Natural killer cell (primary cell): ENCODE measurements at regions not wholly inside any gene's neighbourhood (a gene's known extent, or its start where the extent isn't known, plus 50 kb on each side); places are given as distances from the start of the nearest gene placed in this dataset.

Experiments used
- ATAC-seq, 3 donors: fragments of 150-1000 bp in 2 of 3; fragments of 200-7000 bp in 1 of 3; cut with Tn5 transposase; 1 replicate in 1 of 3; 2 replicates in 2 of 3; pipeline ENCODE4 v1.10.0; 2021; ENCODE audit warnings: mild to moderate bottlenecking in 2 of 3, moderate library complexity in 2 of 3
- DNase-seq, 2 donors: peaks; one replicate each; pipeline versions ENCODE4 v3.0.0 to v3.0.0-alpha.2; 2013 to 2021; ENCODE audit warnings: mixed read lengths in 1 of 2
- H3K27ac ChIP-seq: one replicate; pipeline ENCODE4 v1.5.1; 2013; ENCODE audit warnings: mild to moderate bottlenecking, low read length
- H3K27me3 ChIP-seq: one replicate; pipeline ENCODE4 v1.6.1; 2013; ENCODE audit warnings: low read length; ENCODE audit not compliant: control insufficient read depth, insufficient read depth
- H3K36me3 ChIP-seq: one replicate; pipeline ENCODE4 v1.6.1; 2013; ENCODE audit warnings: low read length; ENCODE audit not compliant: control insufficient read depth, insufficient read depth
- H3K4me1 ChIP-seq: one replicate; pipeline ENCODE4 v1.6.1; 2013; ENCODE audit warnings: low read length; ENCODE audit not compliant: control insufficient read depth, insufficient read depth
- H3K4me3 ChIP-seq: one replicate; pipeline ENCODE4 v1.5.1; 2013; ENCODE audit warnings: low read length
- H3K9me3 ChIP-seq: one replicate; pipeline ENCODE4 v1.6.1; 2013; ENCODE audit warnings: low read length; ENCODE audit not compliant: control insufficient read depth, insufficient read depth
- H3K27ac Mint-ChIP-seq, 2 donors: one replicate each; pipeline ENCODE4 v1.8.0; 2022; ENCODE audit warnings: mild to moderate bottlenecking in 2 of 2, mixed read lengths in 2 of 2, moderate library complexity in 1 of 2
- H3K27me3 Mint-ChIP-seq, 2 donors: one replicate each; pipeline ENCODE4 v1.8.0; 2022; ENCODE audit warnings: low read depth in 2 of 2, mixed read lengths in 2 of 2
- H3K36me3 Mint-ChIP-seq: one replicate; pipeline ENCODE4 v1.8.0; 2022; ENCODE audit warnings: mixed read lengths
- H3K4me1 Mint-ChIP-seq, 2 donors: one replicate each; pipeline ENCODE4 v1.8.0; 2022; ENCODE audit warnings: mixed read lengths in 2 of 2
- H3K4me3 Mint-ChIP-seq: one replicate; pipeline ENCODE4 v1.8.0; 2022; ENCODE audit warnings: mild to moderate bottlenecking, moderate library complexity, mixed read lengths
- H3K9me3 Mint-ChIP-seq, 2 donors: one replicate each; pipeline ENCODE4 v1.8.0; 2022; ENCODE audit warnings: mixed read lengths in 2 of 2
- WGBS: methylation state at CpG from one replicate; pipeline ENCODE4 v1.1.7; 2013; ENCODE audit warnings: missing lambda C conversion rate; ENCODE audit not compliant: insufficient coverage; 5-methylcytosine and 5-hydroxymethylcytosine counted together
- intact Hi-C: fragments of 100-400 bp; cut with micrococcal nuclease; formaldehyde crosslinking; loops from one replicate; pipeline ENCODE4 v1.14.2; 2022
- TF ChIP-seq, protein P1 (sequence below): fragments of 200-600 bp; IDR thresholded peaks from one replicate; pipeline ENCODE4 v1.8.0; 2022; ENCODE audit warnings: antibody characterized with exemption

GRCh38 chr1:106756752-106757151 is 299.7 kb upstream of the PRMT6 start:
- peaks cover 12 to 13% of the 10 kb centered on the region in 2 donors for H3K9me3 Mint-ChIP-seq
- TF ChIP-seq, protein P1, sequence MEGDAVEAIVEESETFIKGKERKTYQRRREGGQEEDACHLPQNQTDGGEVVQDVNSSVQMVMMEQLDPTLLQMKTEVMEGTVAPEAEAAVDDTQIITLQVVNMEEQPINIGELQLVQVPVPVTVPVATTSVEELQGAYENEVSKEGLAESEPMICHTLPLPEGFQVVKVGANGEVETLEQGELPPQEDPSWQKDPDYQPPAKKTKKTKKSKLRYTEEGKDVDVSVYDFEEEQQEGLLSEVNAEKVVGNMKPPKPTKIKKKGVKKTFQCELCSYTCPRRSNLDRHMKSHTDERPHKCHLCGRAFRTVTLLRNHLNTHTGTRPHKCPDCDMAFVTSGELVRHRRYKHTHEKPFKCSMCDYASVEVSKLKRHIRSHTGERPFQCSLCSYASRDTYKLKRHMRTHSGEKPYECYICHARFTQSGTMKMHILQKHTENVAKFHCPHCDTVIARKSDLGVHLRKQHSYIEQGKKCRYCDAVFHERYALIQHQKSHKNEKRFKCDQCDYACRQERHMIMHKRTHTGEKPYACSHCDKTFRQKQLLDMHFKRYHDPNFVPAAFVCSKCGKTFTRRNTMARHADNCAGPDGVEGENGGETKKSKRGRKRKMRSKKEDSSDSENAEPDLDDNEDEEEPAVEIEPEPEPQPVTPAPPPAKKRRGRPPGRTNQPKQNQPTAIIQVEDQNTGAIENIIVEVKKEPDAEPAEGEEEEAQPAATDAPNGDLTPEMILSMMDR, result no peak
- H3K4me3 Mint-ChIP-seq, result no peak overlapping the region
- WGBS, result no CpG with 5 or more reads among the region's 1 CpG
- H3K36me3 ChIP-seq, result no peaks in the 10 kb centered on the region
- DNase-seq (no peak), ATAC-seq (no peak)
- no peak overlapping the region for H3K27ac ChIP-seq
- H3K27ac Mint-ChIP-seq, result no peak overlapping the region
- no peaks in the 10 kb centered on the region for H3K4me1 ChIP-seq
- no peak overlapping the region for H3K4me3 ChIP-seq
- no peaks in the 10 kb centered on the region for H3K36me3 Mint-ChIP-seq
- intact Hi-C loops, result no loop called here
- no peaks in the 10 kb centered on the region for H3K4me1 Mint-ChIP-seq
- no peaks in the 10 kb centered on the region for H3K27me3 Mint-ChIP-seq
- no peaks in the 10 kb centered on the region for H3K27me3 ChIP-seq
- H3K9me3 ChIP-seq, result no peaks in the 10 kb centered on the region

GRCh38 chr1:106768077-106768476 is 288.4 kb upstream of the PRMT6 start:
- WGBS, result 79% methylated on average over 2 of the region's 2 CpGs
- H3K27me3 ChIP-seq, result no peaks in the 10 kb centered on the region
- TF ChIP-seq, protein P1, result no peak
- peaks cover 10% of the 10 kb centered on the region in 2 donors for H3K9me3 Mint-ChIP-seq
- intact Hi-C loops, result no loop called here
- H3K36me3 Mint-ChIP-seq, result no peaks in the 10 kb centered on the region
- H3K4me1 ChIP-seq, result no peaks in the 10 kb centered on the region
- H3K27me3 Mint-ChIP-seq, result no peaks in the 10 kb centered on the region
- no peak overlapping the region for H3K27ac Mint-ChIP-seq
- DNase-seq (no peak), ATAC-seq (no peak)
- no peak overlapping the region for H3K27ac ChIP-seq
- H3K9me3 ChIP-seq, result no peaks in the 10 kb centered on the region
- H3K36me3 ChIP-seq, result no peaks in the 10 kb centered on the region
- H3K4me1 Mint-ChIP-seq, result no peaks in the 10 kb centered on the region
- H3K4me3 ChIP-seq, result no peak overlapping the region
- H3K4me3 Mint-ChIP-seq, result no peak overlapping the region

DNA sequence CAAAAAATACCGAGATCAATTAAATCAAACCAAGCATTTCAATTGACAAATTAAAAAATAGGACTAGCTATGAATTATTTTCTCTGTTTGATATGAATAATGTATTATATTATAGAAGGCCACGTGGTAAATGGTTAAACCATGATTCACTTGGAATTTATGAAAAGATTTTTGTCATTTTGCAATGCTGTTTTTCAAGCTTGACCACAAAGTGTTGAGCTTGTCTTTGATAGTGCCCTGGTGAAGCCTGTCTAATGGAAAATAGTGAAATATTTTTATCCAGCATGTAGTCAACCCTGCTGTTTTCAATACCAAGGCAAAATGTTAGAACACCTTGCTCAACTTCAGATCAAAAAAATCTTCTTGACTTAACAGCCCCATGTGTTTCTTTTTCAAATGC is 288.0 kb upstream of the PRMT6 start:
- 54% methylated on average over 1 of the region's 2 CpGs for WGBS

DNA sequence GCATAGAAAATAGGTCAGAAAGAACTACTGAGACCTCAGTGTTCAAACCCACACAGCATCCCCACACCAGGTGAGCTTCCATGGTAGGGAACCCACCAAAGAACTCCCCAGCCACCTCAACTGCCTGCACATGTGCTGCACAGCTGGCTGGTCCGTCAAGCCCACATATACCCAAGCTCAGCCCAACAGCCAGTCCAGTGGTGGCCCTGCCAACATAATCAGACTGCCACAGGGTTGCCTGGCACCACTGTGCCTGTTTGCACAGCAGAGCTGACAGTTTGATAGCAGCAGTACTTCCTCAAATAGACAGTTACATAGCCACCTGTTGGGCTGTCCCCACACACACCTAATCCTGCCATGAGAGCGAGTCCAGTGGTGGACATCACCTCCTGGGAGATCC is 283.3 kb upstream of the PRMT6 start:
- intact Hi-C loops, result no loop called here
- Mint-ChIP-seq H3K36me3 (peaks cover 8% of the 10 kb centered on the region), H3K27ac (no peak overlapping the region), H3K9me3 (peaks cover 18 to 27% of the 10 kb centered on the region in 2 donors), H3K4me3 (no peak overlapping the region), H3K4me1 (no peaks in the 10 kb centered on the region), H3K27me3 (no peaks in the 10 kb centered on the region)
- Histone ChIP-seq H3K9me3 (peaks cover 2% of the 10 kb centered on the region), H3K27me3 (no peaks in the 10 kb centered on the region), H3K4me1 (no peaks in the 10 kb centered on the region), H3K36me3 (no peaks in the 10 kb centered on the region), H3K4me3 (no peak overlapping the region), H3K27ac (no peak overlapping the region)
- DNase-seq, result no peak
- no peak for ATAC-seq
- TF ChIP-seq, protein P1, result no peak
- WGBS, result 81% methylated on average over 2 of the region's 2 CpGs

More for the DNA sequence above, 288.0 kb upstream of the PRMT6 start:
- intact Hi-C loops, result no loop called here
- Mint-ChIP-seq H3K9me3 (peaks cover 13% of the 10 kb centered on the region in 2 donors), H3K27me3 (no peaks in the 10 kb centered on the region), H3K4me3 (no peak overlapping the region), H3K27ac (no peak overlapping the region), H3K36me3 (peaks cover under 1% of the 10 kb centered on the region), H3K4me1 (no peaks in the 10 kb centered on the region)
- Histone ChIP-seq H3K27ac (no peak overlapping the region), H3K4me1 (no peaks in the 10 kb centered on the region), H3K9me3 (peaks cover 1% of the 10 kb centered on the region), H3K36me3 (no peaks in the 10 kb centered on the region), H3K27me3 (no peaks in the 10 kb centered on the region), H3K4me3 (no peak overlapping the region)
- no peak for DNase-seq
- no peak for ATAC-seq
- TF ChIP-seq, protein P1, result no peak
